ENCODE measurements at regions not wholly inside any gene's neighbourhood (a gene's known extent, or its start where the extent isn't known, plus 50 kb on each side); places are given as distances from the start of the nearest gene placed in this dataset.
A peak's percentile ranks its signal among the peaks of the same experiment; 100 is the strongest.
"Not testable (repeated sequence)": the region's sequence is repeated elsewhere in the genome, so short reads cannot be mapped to it uniquely, and the experiment has no call there.

- DNase-seq (ENCODE audit: low read depth), result no peak
- H3K4me3 ChIP-seq (ENCODE audit: low read depth, low read length), result no peak overlapping the region
- no peak for TF ChIP-seq CTCF (IDR thresholded peaks at IDR 0.05; ENCODE audit: control insufficient read depth, extremely low read depth, insufficient read depth)
Measured at GRCh38 chr2:21234001-21234400, 110.2 kb downstream of the TDRD15 start.

GRCh38 chr2:21234464-21235120 is 110.8 kb downstream of the TDRD15 start:
- DNase-seq (ENCODE audit: low read depth), result peak; percentile 6
- H3K4me3 ChIP-seq (ENCODE audit: low read depth, low read length), result no peak overlapping the region
- no peak for TF ChIP-seq CTCF (IDR thresholded peaks at IDR 0.05; ENCODE audit: control insufficient read depth, extremely low read depth, insufficient read depth)

DNA sequence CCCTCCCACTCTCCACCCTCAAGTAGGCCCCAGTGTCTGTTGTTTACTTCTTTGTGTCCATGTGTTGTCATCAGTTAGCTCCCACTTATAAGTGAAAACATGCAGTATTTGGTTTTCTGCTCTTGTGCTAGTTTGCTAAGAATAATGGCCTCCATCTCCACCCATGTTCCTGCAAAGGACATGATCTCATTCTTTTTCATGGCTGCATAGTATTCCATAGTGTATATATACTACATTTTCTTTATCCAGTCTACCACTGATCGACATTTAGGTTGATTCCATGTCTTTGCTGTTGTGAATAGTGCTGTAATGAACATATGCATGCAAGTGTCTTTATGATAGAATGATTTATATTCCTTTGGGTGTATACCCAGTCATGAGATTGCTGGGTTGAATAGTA is 116.0 kb downstream of the TDRD15 start:
- not testable (repeated sequence) for DNase-seq (ENCODE audit: low read depth); H3K4me3 ChIP-seq (ENCODE audit: low read depth, low read length)

DNA sequence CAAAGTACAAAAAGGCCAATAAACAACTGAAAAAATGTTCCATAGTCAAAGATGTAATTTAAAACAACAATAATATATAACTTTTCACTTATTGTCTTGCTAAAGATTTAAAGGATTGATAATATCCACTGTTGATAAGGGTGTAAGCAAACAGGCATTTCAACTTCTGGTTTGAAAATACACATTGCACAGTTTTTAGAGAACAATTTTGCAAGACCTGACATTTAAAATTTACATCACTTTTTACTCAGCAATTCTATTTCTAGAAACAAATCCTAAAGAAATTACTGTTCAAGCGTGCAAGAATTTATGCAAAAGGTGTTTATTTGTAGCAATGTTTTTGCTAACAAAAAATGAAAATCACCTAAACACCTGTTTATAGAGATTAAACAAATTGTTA is 120.4 kb downstream of the TDRD15 start:
- DNase-seq (ENCODE audit: low read depth), result no peak
- no peak for TF ChIP-seq CTCF (IDR thresholded peaks at IDR 0.05; ENCODE audit: control insufficient read depth, extremely low read depth, insufficient read depth)
- H3K4me3 ChIP-seq (ENCODE audit: low read depth, low read length), result no peak overlapping the region

DNA sequence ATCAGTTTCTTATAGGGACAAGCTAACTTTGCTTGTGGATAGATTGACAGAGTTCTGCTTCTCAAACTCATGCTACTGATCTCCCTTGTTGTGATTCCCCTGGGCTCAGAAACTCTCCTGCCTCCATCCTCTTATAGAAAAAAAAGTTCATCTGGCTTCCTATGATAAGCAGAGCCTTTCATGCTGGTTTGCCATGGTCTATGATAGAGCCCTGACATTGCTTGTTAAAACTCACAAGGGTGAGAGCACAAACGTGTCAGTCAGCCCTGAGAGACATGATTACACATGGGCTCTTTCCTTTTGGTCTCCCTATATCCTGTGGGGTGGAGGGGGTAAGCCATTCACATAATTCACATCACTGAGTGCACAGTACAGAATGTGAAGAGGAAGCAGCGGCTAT is 121.8 kb downstream of the TDRD15 start:
- no peak for DNase-seq (ENCODE audit: low read depth)
- no peak overlapping the region for H3K4me3 ChIP-seq (ENCODE audit: low read depth, low read length)
- no peak for TF ChIP-seq CTCF (IDR thresholded peaks at IDR 0.05; ENCODE audit: control insufficient read depth, extremely low read depth, insufficient read depth)

DNA sequence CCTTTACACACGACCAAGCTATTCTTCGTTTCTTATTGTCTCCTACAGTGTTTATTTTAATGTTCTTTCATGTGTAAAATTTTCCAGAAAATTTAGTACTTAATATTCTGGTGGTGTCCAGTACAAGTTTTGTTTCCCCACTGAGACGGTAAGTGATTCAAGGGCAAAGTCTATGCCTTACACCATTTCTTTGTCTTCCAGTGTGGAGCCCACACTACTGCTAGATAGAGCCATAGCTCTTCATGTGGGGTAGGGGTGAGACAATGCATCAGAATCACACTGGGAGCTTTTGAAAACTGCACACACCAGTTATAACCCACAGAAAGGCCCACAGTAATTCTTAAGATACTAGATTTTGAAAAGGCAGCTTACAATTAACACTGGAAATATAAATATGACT is 125.6 kb downstream of the TDRD15 start:
- TF ChIP-seq CTCF (IDR thresholded peaks at IDR 0.05; ENCODE audit: control insufficient read depth, extremely low read depth, insufficient read depth), result no peak
- DNase-seq (ENCODE audit: low read depth), result no peak
- no peak overlapping the region for H3K4me3 ChIP-seq (ENCODE audit: low read depth, low read length)

GRCh38 chr2:21250673-21251072 is 126.9 kb downstream of the TDRD15 start:
- no peak for TF ChIP-seq CTCF (IDR thresholded peaks at IDR 0.05; ENCODE audit: control insufficient read depth, extremely low read depth, insufficient read depth)
- H3K4me3 ChIP-seq (ENCODE audit: low read depth, low read length), result no peak overlapping the region
- no peak for DNase-seq (ENCODE audit: low read depth)

Data from LNCaP clone FGC (cell line).